Erythroblast (primary cell): ENCODE measurements at regions not wholly inside any gene's neighbourhood (a gene's known extent, or its start where the extent isn't known, plus 50 kb on each side); places are given as distances from the start of the nearest gene placed in this dataset.

ENCODE experiments used
- GATA1 ChIP-seq: IDR thresholded peaks from 2 replicates; pipeline ENCODE4 v1.6.1; 2011; ENCODE audit warnings: low read depth, mild to moderate bottlenecking, control low read depth, low read length, moderate library complexity
- POLR2A ChIP-seq: IDR thresholded peaks from 2 replicates; pipeline ENCODE4 v1.6.1; 2011; ENCODE audit warnings: mild to moderate bottlenecking, low read length

DNA sequence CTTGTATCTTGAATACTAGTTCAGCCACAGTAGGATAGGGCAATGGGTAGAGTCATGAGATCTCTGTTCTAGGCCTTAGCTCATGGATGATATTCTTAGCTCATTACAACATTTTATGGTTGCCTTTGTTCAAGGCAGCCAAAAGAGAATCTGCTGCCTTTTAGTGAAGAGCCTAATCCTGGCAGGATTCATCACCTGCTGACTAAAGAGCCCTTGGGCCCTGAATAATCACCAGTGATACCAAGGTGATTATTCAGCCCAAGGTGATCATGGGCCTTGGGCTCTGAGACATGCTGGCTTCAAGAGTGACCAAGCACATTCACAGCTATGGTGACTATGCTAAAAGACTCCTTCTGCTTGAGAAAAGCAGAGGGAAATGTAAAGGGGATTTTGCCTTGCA is 143.3 kb upstream of the MYO16 start:
- no peak for TF ChIP-seq POLR2A
- TF ChIP-seq GATA1: no peak
